ENCODE measurements at regions not wholly inside any gene's neighbourhood (a gene's known extent, or its start where the extent isn't known, plus 50 kb on each side); places are given as distances from the start of the nearest gene placed in this dataset.

- no peaks in the 10 kb centered on the region for H3K36me3 ChIP-seq (ENCODE audit: control insufficient read depth, insufficient read depth, low read length)
- TF ChIP-seq, protein P1, sequence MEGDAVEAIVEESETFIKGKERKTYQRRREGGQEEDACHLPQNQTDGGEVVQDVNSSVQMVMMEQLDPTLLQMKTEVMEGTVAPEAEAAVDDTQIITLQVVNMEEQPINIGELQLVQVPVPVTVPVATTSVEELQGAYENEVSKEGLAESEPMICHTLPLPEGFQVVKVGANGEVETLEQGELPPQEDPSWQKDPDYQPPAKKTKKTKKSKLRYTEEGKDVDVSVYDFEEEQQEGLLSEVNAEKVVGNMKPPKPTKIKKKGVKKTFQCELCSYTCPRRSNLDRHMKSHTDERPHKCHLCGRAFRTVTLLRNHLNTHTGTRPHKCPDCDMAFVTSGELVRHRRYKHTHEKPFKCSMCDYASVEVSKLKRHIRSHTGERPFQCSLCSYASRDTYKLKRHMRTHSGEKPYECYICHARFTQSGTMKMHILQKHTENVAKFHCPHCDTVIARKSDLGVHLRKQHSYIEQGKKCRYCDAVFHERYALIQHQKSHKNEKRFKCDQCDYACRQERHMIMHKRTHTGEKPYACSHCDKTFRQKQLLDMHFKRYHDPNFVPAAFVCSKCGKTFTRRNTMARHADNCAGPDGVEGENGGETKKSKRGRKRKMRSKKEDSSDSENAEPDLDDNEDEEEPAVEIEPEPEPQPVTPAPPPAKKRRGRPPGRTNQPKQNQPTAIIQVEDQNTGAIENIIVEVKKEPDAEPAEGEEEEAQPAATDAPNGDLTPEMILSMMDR (IDR thresholded peaks at IDR 0.05; ENCODE audit: insufficient read depth, low read length, poor library complexity, severe bottlenecking), result no peak
- no peak overlapping the region for H3K4me3 ChIP-seq (replicated peaks; ENCODE audit: low read depth, low read length)
- H3K27me3 ChIP-seq (replicated peaks; ENCODE audit: control insufficient read depth, insufficient read depth, low read length), result no peaks in the 10 kb centered on the region
- DNase-seq (ENCODE audit: extremely low read depth, insufficient read length), result no peak
These were observed 50.6 kb upstream of the C1QTNF9B start for GRCh38 chr13:23947893-23948292.

DNA sequence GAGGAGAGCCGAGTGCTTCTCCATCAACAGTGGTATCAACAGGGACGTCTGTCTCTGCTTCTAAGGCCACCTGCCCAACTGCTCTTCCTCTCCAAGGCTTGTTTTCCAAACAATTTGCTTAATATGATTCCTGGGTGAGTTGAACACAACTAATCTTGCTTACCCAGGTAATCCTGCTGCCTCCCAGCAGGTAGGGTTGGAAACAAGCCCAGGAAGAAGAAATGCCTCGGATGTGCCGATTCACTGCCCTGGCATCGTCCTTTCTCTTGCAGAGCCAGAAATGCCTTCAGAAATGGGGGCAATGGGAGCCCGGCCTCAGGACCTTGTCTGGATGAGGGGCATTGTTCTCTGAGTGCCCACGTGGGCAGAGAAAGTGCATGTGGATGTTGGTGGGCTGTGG is 51.9 kb upstream of the C1QTNF9B start:
- DNase-seq (ENCODE audit: extremely low read depth, insufficient read length), result no peak
- Histone ChIP-seq H3K36me3 (ENCODE audit: control insufficient read depth, insufficient read depth, low read length) (no peaks in the 10 kb centered on the region), H3K4me3 (replicated peaks; ENCODE audit: low read depth, low read length) (no peak overlapping the region), H3K27me3 (replicated peaks; ENCODE audit: control insufficient read depth, insufficient read depth, low read length) (no peaks in the 10 kb centered on the region)
- TF ChIP-seq, protein P1 (IDR thresholded peaks at IDR 0.05; ENCODE audit: insufficient read depth, low read length, poor library complexity, severe bottlenecking), result no peak

DNA sequence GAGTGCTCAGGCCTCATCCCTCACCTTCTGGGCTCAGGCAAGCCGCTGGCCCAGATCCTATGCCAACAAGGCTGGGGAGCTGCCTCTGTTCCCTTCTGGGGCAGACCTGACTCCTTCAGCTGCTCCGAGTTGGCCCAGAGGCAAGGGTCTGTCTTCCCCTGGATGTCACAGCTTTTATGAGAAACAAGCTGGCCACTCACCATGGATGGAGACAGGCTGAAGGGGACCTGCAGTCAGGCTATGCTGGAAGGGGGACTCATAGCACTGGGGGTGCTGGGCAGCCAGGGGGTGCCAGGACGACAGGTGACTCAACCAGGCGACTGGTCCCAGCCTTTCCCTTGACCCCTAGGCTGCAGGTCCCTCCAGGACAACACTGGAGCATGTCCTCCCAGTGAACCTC is 52.4 kb upstream of the C1QTNF9B start:
- TF ChIP-seq, protein P1 (IDR thresholded peaks at IDR 0.05; ENCODE audit: insufficient read depth, low read length, poor library complexity, severe bottlenecking), result no peak
- H3K27me3 ChIP-seq (replicated peaks; ENCODE audit: control insufficient read depth, insufficient read depth, low read length), result no peaks in the 10 kb centered on the region
- no peak overlapping the region for H3K4me3 ChIP-seq (replicated peaks; ENCODE audit: low read depth, low read length)
- DNase-seq (ENCODE audit: extremely low read depth, insufficient read length), result no peak
- H3K36me3 ChIP-seq (ENCODE audit: control insufficient read depth, insufficient read depth, low read length), result no peaks in the 10 kb centered on the region

DNA sequence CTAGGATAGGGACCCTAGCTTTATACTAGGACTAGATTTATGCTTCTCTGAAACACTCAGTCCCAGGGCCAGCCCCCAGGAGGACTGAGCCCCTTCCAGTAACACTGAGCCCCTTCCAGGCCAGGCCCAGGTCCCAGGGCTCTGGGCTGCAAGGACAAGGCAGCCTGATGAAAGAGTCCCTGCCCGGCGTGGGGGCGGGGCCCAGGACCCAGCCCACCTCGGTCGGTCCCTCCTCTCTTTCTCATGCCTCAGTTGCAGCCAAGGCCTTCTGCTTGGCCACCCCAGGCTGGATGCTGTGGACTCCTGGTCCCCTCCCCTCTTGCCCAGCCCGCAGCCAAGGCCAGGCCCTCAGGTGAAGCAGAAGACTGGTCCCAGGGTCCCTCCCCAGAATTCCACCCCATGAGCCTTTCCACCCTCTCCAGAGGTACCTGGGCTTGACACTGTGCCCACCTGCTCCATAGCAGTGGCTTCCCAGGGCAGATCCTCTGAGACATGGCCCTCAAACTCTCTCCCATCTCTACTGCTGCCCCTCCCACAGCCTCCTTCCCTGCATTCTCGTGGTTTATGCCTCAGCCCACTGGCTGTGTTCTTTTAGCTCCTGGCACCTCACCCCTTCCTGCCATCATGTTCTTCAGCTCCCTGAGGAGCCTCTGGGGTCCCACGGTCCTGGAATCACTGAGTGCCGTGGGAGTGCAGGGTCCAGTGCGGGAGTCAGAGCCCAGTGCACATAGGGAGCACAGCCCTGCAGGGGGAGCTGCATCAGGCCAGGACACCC is 53.6 kb upstream of the C1QTNF9B start:
- Histone ChIP-seq H3K36me3 (ENCODE audit: control insufficient read depth, insufficient read depth, low read length) (no peaks in the 10 kb centered on the region), H3K27me3 (replicated peaks; ENCODE audit: control insufficient read depth, insufficient read depth, low read length) (no peaks in the 10 kb centered on the region), H3K4me3 (replicated peaks; ENCODE audit: low read depth, low read length) (no peak overlapping the region)
- TF ChIP-seq, protein P1 (IDR thresholded peaks at IDR 0.05; ENCODE audit: insufficient read depth, low read length, poor library complexity, severe bottlenecking), result no peak
- no peak for DNase-seq (ENCODE audit: extremely low read depth, insufficient read length)

DNA sequence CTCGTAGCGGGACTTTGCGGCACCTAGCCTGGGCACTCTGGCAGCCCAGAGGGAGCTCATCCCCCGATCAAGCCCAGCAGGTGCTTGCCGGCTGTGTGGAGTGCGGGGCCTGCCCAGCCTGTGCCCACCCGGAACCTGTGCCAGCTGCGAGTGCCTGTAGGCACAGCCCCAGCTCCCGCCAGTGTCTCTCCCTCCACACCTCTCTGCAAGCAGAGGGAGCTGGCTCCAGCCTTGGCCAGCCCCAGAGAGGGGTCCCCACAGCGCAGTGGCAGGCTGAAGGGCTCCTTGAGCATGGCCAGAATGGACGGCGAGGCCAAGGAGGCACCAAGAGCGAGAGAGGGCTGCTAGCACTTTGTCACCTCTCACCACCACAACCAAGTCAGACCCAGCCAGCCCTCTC is 55.5 kb upstream of the C1QTNF9B start:
- TF ChIP-seq, protein P1 (IDR thresholded peaks at IDR 0.05; ENCODE audit: insufficient read depth, low read length, poor library complexity, severe bottlenecking), result no peak
- Histone ChIP-seq H3K27me3 (replicated peaks; ENCODE audit: control insufficient read depth, insufficient read depth, low read length) (no peaks in the 10 kb centered on the region), H3K4me3 (replicated peaks; ENCODE audit: low read depth, low read length) (no peak overlapping the region), H3K36me3 (ENCODE audit: control insufficient read depth, insufficient read depth, low read length) (no peaks in the 10 kb centered on the region)
- no peak for DNase-seq (ENCODE audit: extremely low read depth, insufficient read length)
